ENCODE measurements at regions not wholly inside any gene's neighbourhood (a gene's known extent, or its start where the extent isn't known, plus 50 kb on each side); places are given as distances from the start of the nearest gene placed in this dataset.

GRCh38 chr2:5385596-5385995, 306.6 kb upstream of the SOX11 start:
- Histone ChIP-seq H3K4me3 (ENCODE audit: low read depth, low read length) (no peak overlapping the region), H3K9me3 (ENCODE audit: control insufficient read depth, insufficient read depth, low read depth, low read length) (no peaks in the 10 kb centered on the region), H3K27ac (ENCODE audit: extremely low read depth, low read depth, low read length) (no peak overlapping the region), H3K36me3 (ENCODE audit: control insufficient read depth in 2 of 2, insufficient read depth in 1 of 2, low read length in 2 of 2) (no peaks in the 10 kb centered on the region), H3K4me1 (ENCODE audit: control insufficient read depth, insufficient read depth, low read length) (no peaks in the 10 kb centered on the region; the same call in 1 of the 2 replicates)
- ChIA-PET POLR2A (no interaction called here), CTCF (no interaction called here)
- TF ChIP-seq ZNF629 (tag by site-specific recombination; IDR thresholded peaks at IDR 0.05) (no peak), ZFP3 (tag by site-specific recombination; IDR thresholded peaks at IDR 0.05; ENCODE audit: low read depth) (no peak), ZFP69B (tag by site-specific recombination; IDR thresholded peaks at IDR 0.05) (no peak), ZNF24 (tag by site-specific recombination; IDR thresholded peaks at IDR 0.05) (no peak), ZNF48 (tag by site-specific recombination; IDR thresholded peaks at IDR 0.05) (no peak), PRDM2 (tag by site-specific recombination; IDR thresholded peaks at IDR 0.05; ENCODE audit: borderline replicate concordance) (no peak), ZNF677 (tag by site-specific recombination; IDR thresholded peaks at IDR 0.05) (no peak), ZNF23 (tag by site-specific recombination; IDR thresholded peaks at IDR 0.05; ENCODE audit: borderline replicate concordance) (no peak), OSR2 (tag by site-specific recombination; IDR thresholded peaks at IDR 0.05) (no peak), ZNF571 (tag by site-specific recombination; IDR thresholded peaks at IDR 0.05) (no peak), ZNF843 (tag by site-specific recombination; IDR thresholded peaks at IDR 0.05) (no peak), ZNF585B (tag by site-specific recombination; IDR thresholded peaks at IDR 0.05) (no peak), ZNF114 (tag by site-specific recombination; IDR thresholded peaks at IDR 0.05) (no peak), GLIS2 (tag by site-specific recombination; IDR thresholded peaks at IDR 0.05) (no peak), ZNF513 (tag by site-specific recombination; IDR thresholded peaks at IDR 0.05) (no peak)

GRCh38 chr2:5387406-5387805, 304.8 kb upstream of the SOX11 start:
- ChIA-PET POLR2A (no interaction called here), CTCF (no interaction called here)
- Histone ChIP-seq H3K9me3 (ENCODE audit: control insufficient read depth, insufficient read depth, low read depth, low read length) (no peaks in the 10 kb centered on the region), H3K27ac (ENCODE audit: extremely low read depth, low read depth, low read length) (no peak overlapping the region), H3K4me1 (ENCODE audit: control insufficient read depth, insufficient read depth, low read length) (peaks cover 7% of the 10 kb centered on the region; the same call in 1 of the 2 replicates), H3K4me3 (ENCODE audit: low read depth, low read length) (no peak overlapping the region), H3K36me3 (ENCODE audit: control insufficient read depth in 2 of 2, insufficient read depth in 1 of 2, low read length in 2 of 2) (no peaks in the 10 kb centered on the region)
- TF ChIP-seq MYNN (tag by site-specific recombination; IDR thresholded peaks at IDR 0.05; ENCODE audit: borderline replicate concordance), result no peak
- peak; percentile 74 for TF ChIP-seq ZBTB21 (tag by site-specific recombination; IDR thresholded peaks at IDR 0.05)
- no peak for TF ChIP-seq ZNF76 (tag by site-specific recombination; IDR thresholded peaks at IDR 0.05; ENCODE audit: borderline replicate concordance, low read depth)
- TF ChIP-seq SP7 (tag by site-specific recombination; IDR thresholded peaks at IDR 0.05), result 0 out of 2 replicates have a peak, but pooled peaks have one; percentile 15
- TF ChIP-seq ZNF146 (tag by site-specific recombination; IDR thresholded peaks at IDR 0.05), result no peak
- TF ChIP-seq ZNF366 (tag by site-specific recombination; conservative IDR thresholded peaks at IDR 0.05), result peak; percentile 75
- TF ChIP-seq ATF2 (tag by site-specific recombination; IDR thresholded peaks at IDR 0.05; ENCODE audit: low read depth), result peak; percentile 45; the same call in 1 of the 2 replicates
- peak; percentile 65 for TF ChIP-seq ZNF629 (tag by site-specific recombination; IDR thresholded peaks at IDR 0.05)
- TF ChIP-seq TRIM28 (IDR thresholded peaks at IDR 0.05; ENCODE audit: borderline replicate concordance, low read length), result peak; percentile 57; the same call in 1 of the 2 replicates
- TF ChIP-seq ZNF398 (tag by site-specific recombination; IDR thresholded peaks at IDR 0.05), result 0 out of 2 replicates have a peak, but pooled peaks have one; percentile 21
- TF ChIP-seq ZNF394 (tag by site-specific recombination; IDR thresholded peaks at IDR 0.05; ENCODE audit: borderline replicate concordance), result peak; percentile 24; the same call in 1 of the 2 replicates
- TF ChIP-seq ZNF596 (tag by site-specific recombination; IDR thresholded peaks at IDR 0.05), result no peak
- no peak for TF ChIP-seq ZNF830 (tag by site-specific recombination; IDR thresholded peaks at IDR 0.05; ENCODE audit: low read depth)
